HUDEP-2 (cell line): ENCODE measurements at regions not wholly inside any gene's neighbourhood (a gene's known extent, or its start where the extent isn't known, plus 50 kb on each side); places are given as distances from the start of the nearest gene placed in this dataset.
"Not testable (repeated sequence)": the region's sequence is repeated elsewhere in the genome, so short reads cannot be mapped to it uniquely, and the experiment has no call there.

Source experiments
- DNase-seq, 76 experiments: peaks; one replicate each; lab custom pipeline; 2025; ENCODE audit not compliant: unreplicated experiment in 76 of 76; lab: John Stamatoyannopoulos, UW

GRCh38 chr13:81283561-81283960 is 942.6 kb upstream of the SPRY2 start:
- DNase-seq: no peak

- DNase-seq: no peak
Observed at GRCh38 chr13:81283062-81283461, 942.1 kb upstream of the SPRY2 start.

- no peak for DNase-seq
Observed at GRCh38 chr13:81275666-81276258, 934.8 kb upstream of the SPRY2 start.

GRCh38 chr13:81247711-81248110 is 906.8 kb upstream of the SPRY2 start:
- DNase-seq: no peak

- DNase-seq: no peak
Observed at GRCh38 chr13:81246556-81246955, 905.6 kb upstream of the SPRY2 start.

GRCh38 chr13:81244011-81244410 is 903.1 kb upstream of the SPRY2 start:
- no peak for DNase-seq

GRCh38 chr13:81230386-81230785 is 889.5 kb upstream of the SPRY2 start:
- DNase-seq: no peak

- DNase-seq: not testable (repeated sequence)
Observed at GRCh38 chr13:81226830-81227229, 885.9 kb upstream of the SPRY2 start.

- DNase-seq: no peak
Observed at GRCh38 chr13:81224209-81224833, 883.4 kb upstream of the SPRY2 start.

GRCh38 chr13:81223778-81224177 is 882.9 kb upstream of the SPRY2 start:
- no peak for DNase-seq

- DNase-seq: no peak
Observed at GRCh38 chr13:81211713-81212112, 870.8 kb upstream of the SPRY2 start.

- DNase-seq: no peak
Observed at GRCh38 chr13:81207636-81208035, 866.7 kb upstream of the SPRY2 start.

- no peak for DNase-seq
Observed at GRCh38 chr13:81207231-81207630, 866.3 kb upstream of the SPRY2 start.

- DNase-seq: no peak
Observed at GRCh38 chr13:81203783-81204182, 862.9 kb upstream of the SPRY2 start.

GRCh38 chr13:81199956-81200355 is 859.0 kb upstream of the SPRY2 start:
- DNase-seq: no peak

- DNase-seq: no peak
Observed at GRCh38 chr13:81197966-81198365, 857.0 kb upstream of the SPRY2 start.

- DNase-seq: no peak
Observed at GRCh38 chr13:81197483-81197882, 856.6 kb upstream of the SPRY2 start.

GRCh38 chr13:81194362-81194761 is 853.4 kb upstream of the SPRY2 start:
- no peak for DNase-seq

GRCh38 chr13:81184556-81185265 is 843.8 kb upstream of the SPRY2 start:
- DNase-seq: no peak

- DNase-seq: no peak
Observed at GRCh38 chr13:81172603-81173002, 831.7 kb upstream of the SPRY2 start.

- peak in 4 of 76 experiments; percentile 0 to 8 (median 2) for DNase-seq
Observed at GRCh38 chr13:81171065-81171647, 830.2 kb upstream of the SPRY2 start.

- not testable (repeated sequence) for DNase-seq
Observed at GRCh38 chr13:81163823-81164222, 822.9 kb upstream of the SPRY2 start.
